ENCODE measurements at regions not wholly inside any gene's neighbourhood (a gene's known extent, or its start where the extent isn't known, plus 50 kb on each side); places are given as distances from the start of the nearest gene placed in this dataset.
A peak's percentile ranks its signal among the peaks of the same experiment; 100 is the strongest.
"Not testable (repeated sequence)": the region's sequence is repeated elsewhere in the genome, so short reads cannot be mapped to it uniquely, and the experiment has no call there.

GRCh38 chr4:77358315-77358928 lies 201.4 kb downstream of the CCNG2 start:
- DNase-seq (ENCODE audit: low spot score) (no peak), ATAC-seq (ENCODE audit: low FRiP score) (no peak)
- TF ChIP-seq CTCF (IDR thresholded peaks at IDR 0.05), result no peak

GRCh38 chr4:77360451-77360850 lies 203.4 kb downstream of the CCNG2 start:
- TF ChIP-seq CTCF (IDR thresholded peaks at IDR 0.05), result no peak
- no peak for ATAC-seq (ENCODE audit: low FRiP score)

GRCh38 chr4:77366876-77367275 lies 209.9 kb downstream of the CCNG2 start:
- peak; percentile 55 for ATAC-seq (ENCODE audit: low FRiP score)
- DNase-seq (ENCODE audit: low spot score), result not testable (repeated sequence)

More at GRCh38 chr4:77360451-77360850, 203.4 kb downstream of the CCNG2 start:
- no peak for DNase-seq (ENCODE audit: low spot score)

GRCh38 chr4:77367638-77368037 lies 210.6 kb downstream of the CCNG2 start:
- ATAC-seq (ENCODE audit: low FRiP score) (no peak), DNase-seq (ENCODE audit: low spot score) (no peak)
- no peak for TF ChIP-seq CTCF (IDR thresholded peaks at IDR 0.05)

- ATAC-seq (ENCODE audit: low FRiP score) (no peak), DNase-seq (ENCODE audit: low spot score) (no peak)
- TF ChIP-seq CTCF (IDR thresholded peaks at IDR 0.05), result no peak
These were observed 215.4 kb downstream of the CCNG2 start for GRCh38 chr4:77372375-77372774.

GRCh38 chr4:77375866-77376607 lies 219.0 kb downstream of the CCNG2 start:
- no peak for ATAC-seq (ENCODE audit: low FRiP score)
- DNase-seq (ENCODE audit: low spot score), result no peak
- no peak for TF ChIP-seq CTCF (IDR thresholded peaks at IDR 0.05)

- TF ChIP-seq CTCF (IDR thresholded peaks at IDR 0.05), result no peak
- DNase-seq (ENCODE audit: low spot score), result no peak
- ATAC-seq (ENCODE audit: low FRiP score), result no peak
These were observed 219.9 kb downstream of the CCNG2 start for GRCh38 chr4:77376788-77377460.
